ENCODE measurements at regions not wholly inside any gene's neighbourhood (a gene's known extent, or its start where the extent isn't known, plus 50 kb on each side); places are given as distances from the start of the nearest gene placed in this dataset.

- intact Hi-C loops (cut with micrococcal nuclease) (no loop called here), dilution Hi-C loops (cut with MboI; ENCODE audit: extremely low pct_ligation_motif_present, low sequenced_read_pairs) (no loop called here)
- BruUV-seq (replicated peaks) = no TSS peak
- Histone ChIP-seq H3K27ac (ENCODE audit: insufficient read depth, low read depth, low read length) (no peak overlapping the region), H4K20me1 (replicated peaks; ENCODE audit: control insufficient read depth, extremely low read depth, insufficient read depth, low read length) (no peaks in the 10 kb centered on the region), H3K9me3 (replicated peaks; ENCODE audit: control insufficient read depth, insufficient read depth, low read length) (no peaks in the 10 kb centered on the region), H3K79me2 (ENCODE audit: control insufficient read depth, insufficient read depth, low read length) (no peaks in the 10 kb centered on the region), H3K36me3 (ENCODE audit: control insufficient read depth in 2 of 2, extremely low read depth in 1 of 2, insufficient read depth in 2 of 2, low read length in 2 of 2) (no peaks in the 10 kb centered on the region), H3K9me1 (replicated peaks; ENCODE audit: control insufficient read depth, extremely low read depth, insufficient read depth, low read length) (no peaks in the 10 kb centered on the region), H2AFZ (ENCODE audit: low read depth, low read length) (no peak overlapping the region), H3K4me3 (replicated peaks in 1 of 3; ENCODE audit: insufficient read depth in 1 of 3, low read depth in 1 of 3, low read length in 3 of 3) (no peak overlapping the region), H3K4me2 (ENCODE audit: insufficient read depth, low read length) (no peak overlapping the region), H3K27me3 (ENCODE audit: control insufficient read depth in 2 of 2, insufficient read depth in 2 of 2, low read length in 2 of 2) (peaks cover 0 to 2% of the 10 kb centered on the region in 2 experiments), H3K4me1 (ENCODE audit: control insufficient read depth, extremely low read depth, insufficient read depth, low read length) (no peaks in the 10 kb centered on the region), H3K9ac (replicated peaks; ENCODE audit: extremely low read depth, insufficient read depth, low read length) (no peak overlapping the region)
- ChIA-PET POLR2A (no interaction called here), CTCF (interaction anchor here (0.9 to 5.0 kb wide), 7 partner anchors 15 to 442 kb away, joined by 3 to 56 read pairs (median 8); partner anchors contain the start of genes CCDC175 and DAAM1)
- no peak for FAIRE-seq
- TF ChIP-seq MAX (IDR thresholded peaks at IDR 0.05; ENCODE audit: insufficient read depth, insufficient read length) (no peak), POLR2AphosphoS5 (IDR thresholded peaks at IDR 0.05; ENCODE audit: insufficient read depth, low read depth, low read length) (no peak), GATA2 (IDR thresholded peaks at IDR 0.05; ENCODE audit: insufficient read depth, insufficient read length, low read depth, low read length) (no peak), FOS (IDR thresholded peaks at IDR 0.05; ENCODE audit: borderline replicate concordance, insufficient read depth, low read length) (no peak), EZH2 (IDR thresholded peaks at IDR 0.05; ENCODE audit: borderline replicate concordance, low read depth, low read length, severe bottlenecking) (no peak), POLR2A (IDR thresholded peaks at IDR 0.05; ENCODE audit: low read depth, low read length) (no peak), MYC (IDR thresholded peaks at IDR 0.05; ENCODE audit: low read depth, low read length) (no peak), JUN (IDR thresholded peaks at IDR 0.05; ENCODE audit: borderline replicate concordance, insufficient read depth, insufficient read length, low read depth) (no peak), CTCF (IDR thresholded peaks at IDR 0.05; ENCODE audit: extremely low read depth in 1 of 2, insufficient read depth in 1 of 2, low read depth in 1 of 2, low read length in 2 of 2) (no peak)
- no peak for DNase-seq (ENCODE audit: low read depth, low spot score)
These were observed 54.2 kb upstream of the DAAM1 start for GRCh38 chr14:59134307-59134706.
